ENCODE measurements at regions not wholly inside any gene's neighbourhood (a gene's known extent, or its start where the extent isn't known, plus 50 kb on each side); places are given as distances from the start of the nearest gene placed in this dataset.

GRCh38 chr13:63540061-63540460 lies 2124.4 kb upstream of the PCDH20 start:
- TF ChIP-seq CTCF (IDR thresholded peaks at IDR 0.05) = no peak
- TF ChIP-seq POLR2A (IDR thresholded peaks at IDR 0.05) = no peak
